Choroid plexus epithelial cell (primary cell): ENCODE measurements at regions not wholly inside any gene's neighbourhood (a gene's known extent, or its start where the extent isn't known, plus 50 kb on each side); places are given as distances from the start of the nearest gene placed in this dataset.
A peak's percentile ranks its signal among the peaks of the same experiment; 100 is the strongest.

Source experiments
- DNase-seq: peaks from one replicate; pipeline ENCODE4 v3.0.0-alpha.2; 2010; ENCODE audit warnings: low read depth
- H3K4me3 ChIP-seq: 2 replicates; pipeline ENCODE4 v1.5.1; 2011; ENCODE audit warnings: low read depth, mild to moderate bottlenecking, control low read depth, low read length, moderate library complexity
- TF ChIP-seq, protein P1 (sequence below): conservative IDR thresholded peaks from 2 replicates; pipeline ENCODE4 v1.5.1; 2011; ENCODE audit warnings: low read depth, mild to moderate bottlenecking, control low read depth, inconsistent platforms, low read length, moderate library complexity

DNA sequence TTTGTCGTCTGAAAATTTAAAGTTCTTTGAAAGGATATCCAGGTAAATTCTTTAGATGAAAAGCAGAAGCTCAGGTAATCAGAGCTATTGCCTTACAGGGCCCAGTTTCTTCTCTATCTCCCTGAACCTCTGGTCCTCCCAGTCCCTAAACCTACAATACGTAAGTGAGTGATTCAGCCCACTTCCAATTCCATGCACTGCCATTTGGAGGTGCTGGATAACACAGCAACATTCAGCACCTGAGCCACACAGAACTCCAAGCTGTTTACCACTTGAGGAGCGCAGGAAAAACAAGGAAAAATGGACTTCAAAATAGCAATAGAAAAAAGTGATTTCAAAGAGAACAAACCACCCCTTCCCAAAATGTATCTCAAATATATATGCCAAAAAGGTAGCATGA, 105.0 kb upstream of the DNAJC10 start:
- DNase-seq: no peak
- TF ChIP-seq, protein P1, sequence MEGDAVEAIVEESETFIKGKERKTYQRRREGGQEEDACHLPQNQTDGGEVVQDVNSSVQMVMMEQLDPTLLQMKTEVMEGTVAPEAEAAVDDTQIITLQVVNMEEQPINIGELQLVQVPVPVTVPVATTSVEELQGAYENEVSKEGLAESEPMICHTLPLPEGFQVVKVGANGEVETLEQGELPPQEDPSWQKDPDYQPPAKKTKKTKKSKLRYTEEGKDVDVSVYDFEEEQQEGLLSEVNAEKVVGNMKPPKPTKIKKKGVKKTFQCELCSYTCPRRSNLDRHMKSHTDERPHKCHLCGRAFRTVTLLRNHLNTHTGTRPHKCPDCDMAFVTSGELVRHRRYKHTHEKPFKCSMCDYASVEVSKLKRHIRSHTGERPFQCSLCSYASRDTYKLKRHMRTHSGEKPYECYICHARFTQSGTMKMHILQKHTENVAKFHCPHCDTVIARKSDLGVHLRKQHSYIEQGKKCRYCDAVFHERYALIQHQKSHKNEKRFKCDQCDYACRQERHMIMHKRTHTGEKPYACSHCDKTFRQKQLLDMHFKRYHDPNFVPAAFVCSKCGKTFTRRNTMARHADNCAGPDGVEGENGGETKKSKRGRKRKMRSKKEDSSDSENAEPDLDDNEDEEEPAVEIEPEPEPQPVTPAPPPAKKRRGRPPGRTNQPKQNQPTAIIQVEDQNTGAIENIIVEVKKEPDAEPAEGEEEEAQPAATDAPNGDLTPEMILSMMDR: no peak
- H3K4me3 ChIP-seq: no peak overlapping the region

DNA sequence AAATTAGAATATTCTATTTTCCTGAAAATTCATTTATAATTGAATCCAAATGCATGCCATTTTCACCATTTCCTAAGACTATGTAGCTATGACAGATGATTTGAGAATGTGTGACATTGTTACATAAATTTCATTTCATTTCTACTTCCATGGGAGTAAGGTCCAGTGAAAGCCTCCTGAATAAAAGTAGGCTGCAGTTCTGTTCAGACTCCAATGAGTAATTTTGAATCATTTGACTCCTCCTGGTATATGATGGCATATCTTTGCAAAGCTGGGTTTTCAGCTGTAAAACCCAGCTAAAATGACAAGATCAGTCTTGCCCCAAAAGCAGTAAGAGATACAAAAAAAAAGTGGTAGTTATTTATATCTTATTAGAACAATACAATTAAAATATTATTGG, 101.0 kb upstream of the DNAJC10 start:
- TF ChIP-seq, protein P1: no peak
- DNase-seq: no peak
- H3K4me3 ChIP-seq: no peak overlapping the region

DNA sequence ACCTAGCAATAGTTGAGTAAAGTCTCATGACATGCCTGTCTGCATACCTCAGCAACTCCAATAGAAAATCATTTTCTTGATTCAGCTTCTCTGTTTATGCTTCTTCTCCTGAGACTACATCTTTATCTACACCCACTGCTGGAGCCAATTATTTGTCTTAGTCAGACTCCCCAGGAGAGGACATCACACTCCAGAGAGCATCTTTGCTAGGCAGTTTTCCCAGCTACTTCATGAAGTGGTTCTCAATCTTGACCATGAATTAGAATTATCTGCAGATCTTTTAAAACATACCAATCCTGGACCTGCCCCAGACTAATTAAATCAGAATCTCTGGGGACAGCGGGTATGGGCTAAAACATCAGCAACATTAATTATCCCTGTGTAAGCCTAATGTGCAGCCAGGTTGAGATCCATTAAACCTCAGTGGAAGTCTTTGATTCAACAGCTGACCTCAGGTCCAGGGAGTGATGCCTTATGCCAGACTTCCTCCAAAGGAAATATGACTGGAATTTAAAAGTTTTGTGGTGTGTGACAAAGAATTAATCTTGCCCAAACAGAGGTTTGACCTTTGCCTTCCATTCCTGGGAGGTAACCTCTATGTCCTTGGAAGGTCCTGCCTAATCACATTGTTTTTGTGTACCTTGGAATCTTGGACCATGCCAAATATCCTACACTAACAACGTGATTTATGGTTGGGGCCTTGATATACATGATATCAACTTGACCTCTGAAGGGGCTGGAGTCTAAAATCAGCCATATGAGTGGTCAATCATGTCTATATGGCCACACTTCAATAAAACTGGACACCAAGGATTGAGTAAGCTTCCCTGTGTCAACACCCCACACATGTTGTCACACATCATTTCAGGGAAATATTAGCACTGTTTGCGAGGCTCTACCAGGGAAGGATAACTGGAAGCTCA, 99.3 kb upstream of the DNAJC10 start:
- H3K4me3 ChIP-seq: no peak overlapping the region
- TF ChIP-seq, protein P1: no peak
- DNase-seq: peak; percentile 60

DNA sequence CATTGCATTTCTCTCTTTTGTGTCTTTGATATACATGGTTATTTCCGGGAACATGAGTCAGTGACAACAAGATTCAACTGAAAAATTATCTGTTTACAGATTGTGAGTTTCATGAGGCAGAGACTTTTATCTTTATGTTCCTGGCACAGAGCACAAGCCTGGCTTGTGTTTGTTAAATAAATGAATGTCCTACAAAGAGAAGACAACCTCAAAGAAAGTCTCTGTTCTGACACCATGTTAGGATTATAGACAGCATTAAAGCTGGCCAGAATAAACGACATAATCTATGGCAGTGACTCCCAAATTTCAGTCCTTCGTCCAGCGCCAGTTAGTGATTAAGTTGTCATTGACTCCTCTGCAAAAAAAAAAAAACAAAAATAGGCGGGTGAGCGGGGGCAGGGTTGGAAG, 97.4 kb upstream of the DNAJC10 start:
- H3K4me3 ChIP-seq: no peak overlapping the region
- DNase-seq: peak; percentile 43
- TF ChIP-seq, protein P1: no peak

DNA sequence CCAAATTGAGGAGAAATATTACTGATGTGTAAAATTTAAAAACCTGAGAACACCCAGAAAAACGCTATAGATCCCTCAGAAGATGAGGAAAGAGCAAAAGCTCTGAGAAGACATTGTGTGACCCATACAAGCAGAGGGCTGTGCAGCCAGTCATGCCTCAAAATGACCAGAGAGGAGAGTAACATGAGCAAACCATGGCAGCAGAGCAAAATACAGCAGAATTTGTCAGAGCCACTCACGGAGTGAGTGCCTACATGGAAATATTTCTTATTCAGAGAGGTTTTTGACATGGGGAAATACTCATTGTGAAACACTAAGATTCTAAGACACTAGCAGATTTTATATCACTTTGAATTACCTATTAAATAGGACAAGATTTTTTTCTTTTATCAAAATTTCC, 96.8 kb upstream of the DNAJC10 start:
- H3K4me3 ChIP-seq: no peak overlapping the region
- TF ChIP-seq, protein P1: no peak
- no peak for DNase-seq

DNA sequence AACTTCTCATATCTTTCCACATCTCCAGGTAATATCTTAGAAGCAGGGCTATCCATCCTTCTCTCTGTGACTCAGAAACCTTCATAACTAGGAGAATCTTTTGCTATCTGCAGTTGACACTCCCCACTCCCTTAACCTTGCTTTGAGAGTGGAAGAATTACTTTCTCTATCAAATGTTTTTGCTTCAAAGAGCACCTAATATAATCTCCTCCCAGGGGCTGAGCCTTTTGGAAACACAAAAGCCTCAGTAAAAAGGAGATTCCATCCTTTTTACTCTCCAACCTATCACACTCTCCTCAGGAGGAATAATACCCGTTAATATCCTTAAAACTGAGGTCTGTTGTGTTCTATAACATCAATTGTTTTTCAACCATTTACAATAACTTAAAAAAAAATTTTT, 94.9 kb upstream of the DNAJC10 start:
- TF ChIP-seq, protein P1: no peak
- DNase-seq: no peak
- H3K4me3 ChIP-seq: no peak overlapping the region

DNA sequence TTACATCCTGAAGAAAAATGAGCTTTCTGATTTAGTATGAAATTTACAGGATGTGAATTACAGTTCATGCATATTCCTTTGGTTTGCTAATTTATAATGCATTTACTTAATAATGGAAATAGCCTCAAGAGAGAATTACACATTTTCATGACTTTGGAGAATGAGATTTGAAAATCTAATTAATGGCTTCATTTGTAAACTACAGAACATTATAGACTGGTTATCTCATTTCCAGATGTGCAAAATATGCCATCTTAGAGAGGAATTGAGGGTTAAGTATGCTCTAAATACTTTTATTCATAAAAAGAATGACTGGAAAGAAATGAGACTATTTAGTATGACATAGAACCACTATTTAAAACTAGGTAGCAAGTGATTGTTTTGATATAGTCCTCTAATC, 94.2 kb upstream of the DNAJC10 start:
- TF ChIP-seq, protein P1: no peak
- DNase-seq: no peak
- no peak overlapping the region for H3K4me3 ChIP-seq
